ENCODE measurements at regions not wholly inside any gene's neighbourhood (a gene's known extent, or its start where the extent isn't known, plus 50 kb on each side); places are given as distances from the start of the nearest gene placed in this dataset.
"Not testable (repeated sequence)": the region's sequence is repeated elsewhere in the genome, so short reads cannot be mapped to it uniquely, and the experiment has no call there.

DNA sequence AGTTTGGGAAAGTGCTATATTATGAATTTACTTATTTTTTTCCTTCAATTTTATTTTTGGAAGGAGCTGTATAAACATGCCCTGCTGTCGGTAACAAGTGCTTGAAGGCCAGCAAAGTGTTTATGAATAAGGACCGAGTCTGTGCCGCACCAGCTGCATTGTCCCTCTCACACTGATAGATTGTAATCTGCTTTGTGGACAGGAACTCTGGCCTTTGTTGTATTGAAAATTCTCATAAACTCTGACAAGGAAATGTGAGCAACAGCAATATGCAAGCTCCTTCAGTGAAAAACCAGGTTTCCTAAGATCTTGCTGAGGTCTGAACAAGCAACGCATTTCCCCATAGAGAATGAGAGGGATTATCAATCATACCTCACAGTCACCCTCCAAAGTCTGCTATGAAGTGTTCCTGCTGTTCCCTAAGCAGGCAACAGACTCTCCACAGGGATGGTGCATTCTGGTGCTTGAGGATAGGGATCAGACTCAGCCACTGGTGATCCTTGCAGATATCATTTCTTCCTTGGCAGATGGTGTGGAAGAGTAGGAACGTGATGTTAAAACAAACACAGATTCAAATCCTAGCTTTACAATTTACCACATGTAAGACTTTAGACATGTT lies 109.6 kb downstream of the KCNJ2 start:
- no peak for DNase-seq (ENCODE audit: low read depth in 3 of 3, low spot score in 2 of 3)

- no peak for DNase-seq (ENCODE audit: low read depth in 3 of 3, low spot score in 2 of 3)
These were observed 117.1 kb downstream of the KCNJ2 start for GRCh38 chr17:70286391-70286790.

DNA sequence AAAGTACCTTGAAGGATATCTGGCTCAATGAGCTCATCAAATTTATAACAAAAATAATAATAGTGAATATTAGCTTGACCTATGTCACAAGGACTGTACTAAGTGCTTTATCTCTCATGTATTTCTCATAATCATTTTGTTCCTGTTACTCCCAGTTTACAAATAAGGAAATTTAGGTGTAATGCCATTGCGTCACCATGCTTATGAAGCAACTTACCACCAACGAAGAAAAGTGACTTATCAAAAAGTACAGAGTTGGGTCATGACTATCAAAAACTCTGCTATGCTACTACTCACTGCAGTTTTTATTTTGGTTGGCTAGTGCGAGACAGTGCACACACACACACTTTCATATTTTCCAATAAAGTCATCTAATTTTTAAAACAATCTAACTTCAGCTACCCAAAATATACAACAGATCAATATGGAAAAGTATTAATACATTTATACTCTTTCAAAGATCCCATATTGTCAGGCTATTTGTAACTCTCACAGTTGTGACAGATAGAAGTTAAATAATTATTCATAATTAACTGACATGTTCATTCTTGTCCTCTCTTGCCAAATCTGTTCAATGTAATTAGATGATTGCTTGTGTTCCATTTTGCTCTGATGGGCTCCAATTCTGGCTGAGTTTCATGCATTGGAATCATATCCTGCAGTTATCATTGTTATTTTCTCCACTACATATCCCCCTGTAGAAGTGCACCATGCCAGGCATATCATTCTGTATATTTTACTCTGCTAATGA lies 119.4 kb downstream of the KCNJ2 start:
- no peak for DNase-seq (ENCODE audit: low read depth in 3 of 3, low spot score in 2 of 3)

GRCh38 chr17:70290770-70291169 lies 121.4 kb downstream of the KCNJ2 start:
- no peak for DNase-seq (ENCODE audit: low read depth in 3 of 3, low spot score in 2 of 3)

DNA sequence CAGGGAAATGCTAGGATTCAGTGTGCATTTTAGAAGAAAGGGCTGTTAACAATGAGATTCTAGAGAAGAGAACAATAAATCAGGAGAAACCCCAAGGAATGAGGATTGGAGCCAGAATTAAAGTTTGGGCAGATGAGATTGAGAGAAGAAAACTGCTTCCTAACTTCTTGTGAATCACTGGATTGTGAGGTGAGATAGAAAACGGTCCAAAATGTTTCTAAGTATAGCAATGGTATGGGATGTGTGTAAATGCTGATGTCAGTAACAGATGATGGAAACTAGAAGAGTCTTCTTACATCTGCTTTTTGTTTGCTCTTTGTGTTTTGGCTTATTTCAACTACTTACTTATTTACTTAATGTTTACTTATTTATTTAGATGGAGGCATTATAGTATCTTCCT lies 123.0 kb downstream of the KCNJ2 start:
- DNase-seq (ENCODE audit: low read depth in 3 of 3, low spot score in 2 of 3) = no peak

DNA sequence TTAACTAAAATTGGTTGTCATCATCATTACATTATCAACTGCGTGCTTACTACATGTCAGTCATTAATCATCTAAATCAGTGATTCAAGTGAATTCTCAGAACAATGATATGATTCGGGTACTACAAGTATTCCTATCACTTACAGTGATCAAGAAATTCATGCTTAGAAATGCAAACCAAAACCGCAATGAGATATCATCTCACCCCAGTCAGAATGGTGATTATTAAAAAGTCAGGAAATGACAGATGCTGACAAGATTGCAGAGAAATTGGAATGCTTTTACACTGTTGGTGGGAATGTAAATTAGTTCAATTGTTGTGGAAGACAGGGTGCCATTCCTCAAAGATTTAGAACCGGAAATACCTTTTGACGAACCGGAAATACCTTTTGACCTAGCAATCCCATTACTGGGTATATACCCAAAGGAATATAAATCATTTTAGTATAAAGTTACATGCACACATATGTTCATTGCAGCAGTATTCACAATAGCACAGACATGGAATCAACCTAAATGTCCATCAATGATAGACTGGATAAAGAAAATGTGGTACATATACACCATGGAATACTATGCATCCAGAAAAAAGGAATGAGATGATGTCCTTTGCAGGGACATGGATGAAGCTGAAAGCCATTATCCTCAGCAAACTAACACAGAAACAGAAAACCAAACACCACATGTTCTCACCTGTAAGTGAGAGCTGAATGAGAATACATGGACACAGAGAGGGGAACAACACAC lies 124.4 kb downstream of the KCNJ2 start:
- not testable (repeated sequence) for DNase-seq (ENCODE audit: low read depth in 3 of 3, low spot score in 2 of 3)

GRCh38 chr17:70295329-70295728 lies 126.0 kb downstream of the KCNJ2 start:
- DNase-seq (ENCODE audit: low read depth in 3 of 3, low spot score in 2 of 3) = no peak

DNA sequence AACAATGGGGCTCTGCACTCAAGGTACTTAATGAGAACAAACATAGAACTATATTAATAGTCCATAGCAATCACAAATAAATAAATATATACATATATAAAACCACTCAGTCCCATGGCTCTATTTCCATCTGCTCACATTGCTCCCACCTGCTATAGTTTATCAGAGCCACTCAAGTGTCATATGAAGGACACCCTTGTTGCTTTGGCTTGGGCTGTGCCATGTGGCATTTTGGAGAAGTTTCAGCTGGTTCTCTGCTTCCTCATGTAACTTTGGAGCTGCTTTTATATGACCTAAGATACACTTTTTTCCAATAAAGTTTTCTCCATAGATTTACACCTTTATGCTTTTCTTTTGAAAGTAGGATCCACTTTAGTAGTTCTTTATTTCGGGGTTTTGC lies 126.4 kb downstream of the KCNJ2 start:
- no peak for DNase-seq (ENCODE audit: low read depth in 3 of 3, low spot score in 2 of 3)

DNA sequence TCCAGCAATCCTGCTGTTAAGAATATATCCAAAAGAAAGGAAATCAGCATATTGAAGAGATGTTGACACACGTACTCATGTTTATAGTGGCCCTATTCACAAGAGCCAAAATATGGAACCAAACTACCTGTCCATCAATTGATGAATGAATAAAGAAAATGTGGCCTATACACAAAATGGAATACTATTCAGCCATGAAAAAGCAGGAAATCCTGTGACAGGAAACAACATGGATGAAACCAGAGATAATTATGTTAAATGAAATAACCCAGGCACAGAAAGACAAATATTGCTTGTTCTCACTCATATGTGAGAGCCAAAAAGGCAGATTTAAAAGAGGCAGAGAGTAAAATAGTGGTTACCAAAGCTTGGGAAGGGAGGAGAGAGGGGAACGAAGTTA lies 127.1 kb downstream of the KCNJ2 start:
- no peak for DNase-seq (ENCODE audit: low read depth in 3 of 3, low spot score in 2 of 3)

- DNase-seq (ENCODE audit: low read depth in 3 of 3, low spot score in 2 of 3) = no peak
These were observed 128.1 kb downstream of the KCNJ2 start for GRCh38 chr17:70297397-70297796.

- no peak for DNase-seq (ENCODE audit: low read depth in 3 of 3, low spot score in 2 of 3)
These were observed 129.7 kb downstream of the KCNJ2 start for GRCh38 chr17:70298929-70299531.

DNA sequence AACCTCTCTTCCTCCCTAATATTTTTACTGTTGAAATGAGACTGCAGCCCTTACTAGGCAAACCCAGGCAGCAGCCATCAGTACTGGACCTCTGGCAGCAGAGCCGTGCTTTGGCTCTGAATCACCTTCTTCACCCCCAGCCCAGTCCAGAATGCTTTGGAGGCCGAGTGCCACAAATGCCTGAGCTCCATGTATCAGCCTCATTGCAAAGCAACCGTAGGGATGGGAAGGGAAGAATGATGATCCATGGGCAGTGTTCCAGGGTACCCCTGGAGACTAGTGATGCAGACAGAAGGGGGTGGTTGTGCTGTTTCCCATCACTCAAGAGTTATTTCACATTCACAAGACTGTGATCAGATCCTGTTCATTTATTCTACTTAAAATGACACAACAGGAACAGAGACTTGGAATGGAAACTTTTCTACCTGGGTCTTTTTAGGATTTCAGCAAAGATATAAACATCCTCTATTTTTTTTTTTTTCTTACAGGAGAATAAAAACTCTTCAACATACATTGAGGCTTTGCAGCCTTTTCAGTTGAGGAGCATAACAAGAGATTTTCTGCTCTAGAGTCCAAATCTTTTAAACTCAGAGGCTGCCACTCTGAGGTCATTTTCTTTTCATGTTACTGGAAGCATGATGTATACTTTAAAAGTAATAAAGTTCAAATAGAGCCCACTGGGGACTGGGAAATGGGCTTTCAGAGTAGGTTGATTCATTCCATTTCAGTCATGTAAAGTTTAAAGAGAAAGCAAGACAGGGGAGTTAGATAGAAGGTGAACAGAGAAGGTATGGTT lies 138.3 kb downstream of the KCNJ2 start:
- no peak for DNase-seq (ENCODE audit: low read depth in 3 of 3, low spot score in 2 of 3)

GRCh38 chr17:70308618-70309017 lies 139.3 kb downstream of the KCNJ2 start:
- DNase-seq (ENCODE audit: low read depth in 3 of 3, low spot score in 2 of 3) = no peak

GRCh38 chr17:70310221-70310672 lies 140.9 kb downstream of the KCNJ2 start:
- no peak for DNase-seq (ENCODE audit: low read depth in 3 of 3, low spot score in 2 of 3)

DNA sequence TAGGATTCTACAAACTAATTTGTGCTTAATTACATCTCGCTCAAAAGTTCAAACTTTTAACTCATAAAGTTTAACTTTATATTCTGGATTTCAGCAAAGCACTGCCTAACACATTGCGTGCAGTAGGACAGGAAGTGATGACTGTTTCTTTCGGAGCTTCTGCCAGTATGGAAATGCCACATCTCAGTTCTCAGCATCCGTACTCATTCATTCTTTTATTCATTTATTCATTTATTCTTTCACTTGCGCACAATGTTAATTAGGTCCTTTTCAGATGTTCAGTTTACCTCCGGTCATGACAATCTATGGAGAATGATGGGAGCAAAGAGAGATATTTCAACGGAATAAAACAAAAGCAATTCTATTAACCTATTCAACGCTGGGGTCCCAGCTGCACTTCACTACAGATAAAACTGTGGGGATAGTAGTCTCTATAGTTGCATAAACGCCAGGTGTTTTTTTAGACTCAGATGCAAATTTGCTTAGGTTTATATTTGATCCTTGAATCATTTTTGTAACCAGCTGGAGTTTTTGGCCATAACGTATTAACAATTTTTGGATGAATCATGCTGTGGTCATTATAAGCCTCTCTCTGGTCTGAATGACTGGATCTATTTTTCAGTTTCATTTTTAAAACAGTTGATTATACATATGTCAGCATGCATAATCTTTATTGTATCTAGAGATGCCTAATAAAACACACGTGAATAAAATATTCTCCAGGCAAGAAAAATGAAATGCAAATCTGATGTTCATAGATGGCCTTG lies 143.9 kb downstream of the KCNJ2 start:
- DNase-seq (ENCODE audit: low read depth in 3 of 3, low spot score in 2 of 3) = no peak

- no peak for DNase-seq (ENCODE audit: low read depth in 3 of 3, low spot score in 2 of 3)
These were observed 144.8 kb downstream of the KCNJ2 start for GRCh38 chr17:70314096-70314495.

DNA sequence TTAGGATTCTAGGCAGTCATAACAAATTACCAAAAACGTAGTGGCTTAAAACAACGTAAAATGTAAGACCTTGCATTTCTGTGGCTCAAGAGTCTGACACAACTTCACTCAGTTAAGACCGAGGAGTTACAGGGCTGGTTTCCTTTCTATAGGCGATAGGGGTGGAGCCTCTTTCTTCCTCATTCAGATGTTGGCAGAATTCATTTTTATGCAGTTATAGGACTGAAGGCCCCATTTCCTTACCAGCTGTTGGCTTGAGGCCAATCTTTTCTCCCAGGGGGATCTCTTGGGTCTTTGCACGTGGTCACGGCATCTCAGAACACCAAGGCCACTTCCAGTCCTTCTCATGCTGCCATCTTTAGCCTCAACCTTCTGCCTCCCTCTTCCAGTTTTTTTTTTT lies 145.2 kb downstream of the KCNJ2 start:
- no peak for DNase-seq (ENCODE audit: low read depth in 3 of 3, low spot score in 2 of 3)

DNA sequence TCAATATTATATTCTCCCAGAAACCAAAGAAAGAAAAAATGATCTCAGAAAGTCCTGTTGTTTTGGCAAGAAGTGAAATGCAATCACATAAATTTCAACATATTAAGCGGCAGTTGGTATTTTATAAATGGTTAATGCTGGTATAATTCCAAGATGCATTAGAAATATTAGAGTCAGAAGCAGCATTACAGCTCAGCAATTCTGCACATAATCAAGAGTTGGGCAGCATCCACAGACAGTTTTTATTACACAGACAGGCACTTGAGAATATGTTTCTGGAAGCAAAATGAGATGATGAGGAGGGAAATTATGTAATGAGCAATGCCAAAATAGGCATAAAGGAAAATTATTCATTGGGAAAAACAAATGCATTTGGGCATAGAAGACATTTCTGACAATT lies 148.1 kb downstream of the KCNJ2 start:
- no peak for DNase-seq (ENCODE audit: low read depth in 3 of 3, low spot score in 2 of 3)

- DNase-seq (ENCODE audit: low read depth in 3 of 3, low spot score in 2 of 3) = no peak
These were observed 148.7 kb downstream of the KCNJ2 start for GRCh38 chr17:70318051-70318450.

DNA sequence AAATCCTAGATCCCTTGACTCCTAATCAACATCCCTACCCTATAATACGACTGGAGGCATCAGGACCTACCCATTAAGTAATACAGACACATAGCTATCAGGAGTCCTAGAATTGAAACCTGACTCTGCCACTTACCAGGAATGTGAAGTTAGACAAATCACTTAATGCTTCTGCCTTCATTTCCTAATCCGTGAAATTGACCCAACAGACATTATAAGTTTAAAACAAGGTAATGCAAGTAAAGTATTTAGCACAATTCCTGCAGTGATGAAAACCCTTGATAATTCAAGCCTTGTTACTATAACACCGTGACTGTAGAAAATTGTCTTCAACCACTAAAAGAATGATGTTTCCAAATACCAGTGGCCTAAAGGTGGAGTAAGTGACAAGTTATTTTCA lies 150.2 kb downstream of the KCNJ2 start:
- DNase-seq (ENCODE audit: low read depth in 3 of 3, low spot score in 2 of 3) = no peak
